Neural progenitor cell (in vitro differentiated cells): ENCODE measurements at regions not wholly inside any gene's neighbourhood (a gene's known extent, or its start where the extent isn't known, plus 50 kb on each side); places are given as distances from the start of the nearest gene placed in this dataset.

Source experiments
- EZH2 ChIP-seq: fragments of 200-600 bp; sonication (generic); IDR thresholded peaks from 2 replicates; pipeline ENCODE4 v1.6.1; 2017; ENCODE audit warnings: antibody characterized with exemption, mild to moderate bottlenecking, moderate library complexity
- EZH2phosphoT487 ChIP-seq: fragments of 200-600 bp; sonication (generic); IDR thresholded peaks from 2 replicates; pipeline ENCODE4 v1.6.1; 2017; ENCODE audit warnings: antibody characterized with exemption
- TF ChIP-seq, protein P1 (sequence below): fragments of 200-600 bp; sonication (generic); IDR thresholded peaks from 2 replicates; pipeline ENCODE4 v1.5.1; 2017; ENCODE audit warnings: antibody characterized with exemption, mild to moderate bottlenecking

DNA sequence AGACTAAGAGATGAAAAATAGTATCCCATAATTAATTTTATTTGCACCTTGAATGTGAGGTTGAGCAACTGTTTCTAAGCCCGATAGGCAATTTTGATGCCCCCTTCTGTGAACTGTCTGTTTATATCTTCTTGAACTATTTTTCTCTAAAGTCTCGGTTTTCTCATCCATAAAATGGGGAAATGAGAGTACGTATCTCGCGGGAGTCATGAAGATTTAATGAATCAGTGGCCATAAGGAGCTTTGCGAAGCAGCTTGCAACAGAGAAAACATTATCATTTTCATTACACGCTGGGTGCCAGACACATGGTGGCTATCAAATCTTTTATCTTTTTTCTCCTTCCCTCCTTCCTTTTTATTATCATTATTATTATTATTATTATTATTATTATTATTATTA, 108.1 kb upstream of the CARD11 start:
- TF ChIP-seq, protein P1, sequence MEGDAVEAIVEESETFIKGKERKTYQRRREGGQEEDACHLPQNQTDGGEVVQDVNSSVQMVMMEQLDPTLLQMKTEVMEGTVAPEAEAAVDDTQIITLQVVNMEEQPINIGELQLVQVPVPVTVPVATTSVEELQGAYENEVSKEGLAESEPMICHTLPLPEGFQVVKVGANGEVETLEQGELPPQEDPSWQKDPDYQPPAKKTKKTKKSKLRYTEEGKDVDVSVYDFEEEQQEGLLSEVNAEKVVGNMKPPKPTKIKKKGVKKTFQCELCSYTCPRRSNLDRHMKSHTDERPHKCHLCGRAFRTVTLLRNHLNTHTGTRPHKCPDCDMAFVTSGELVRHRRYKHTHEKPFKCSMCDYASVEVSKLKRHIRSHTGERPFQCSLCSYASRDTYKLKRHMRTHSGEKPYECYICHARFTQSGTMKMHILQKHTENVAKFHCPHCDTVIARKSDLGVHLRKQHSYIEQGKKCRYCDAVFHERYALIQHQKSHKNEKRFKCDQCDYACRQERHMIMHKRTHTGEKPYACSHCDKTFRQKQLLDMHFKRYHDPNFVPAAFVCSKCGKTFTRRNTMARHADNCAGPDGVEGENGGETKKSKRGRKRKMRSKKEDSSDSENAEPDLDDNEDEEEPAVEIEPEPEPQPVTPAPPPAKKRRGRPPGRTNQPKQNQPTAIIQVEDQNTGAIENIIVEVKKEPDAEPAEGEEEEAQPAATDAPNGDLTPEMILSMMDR, result no peak
- no peak for TF ChIP-seq EZH2phosphoT487
- no peak for TF ChIP-seq EZH2
